Activated CD4-positive, alpha-beta T cell treated with anti-CD3 and anti-CD28 coated beads, Interleukin-2, amount 10 ng/mL, durations not matched to agents 7 days and 5 days (primary cell): ENCODE measurements at regions not wholly inside any gene's neighbourhood (a gene's known extent, or its start where the extent isn't known, plus 50 kb on each side); places are given as distances from the start of the nearest gene placed in this dataset.

Source experiments
- CTCF ChIA-PET: fragments of 350-600 bp; sonication (Branson Sonifier 250); formaldehyde crosslinking; loops from one replicate; lab custom pipeline; 2021; ENCODE audit warnings: antibody characterized with exemption; lab: Charles Lee
- POLR2A ChIA-PET: fragments of 350-600 bp; sonication (Branson Sonifier 250); formaldehyde crosslinking; loops from one replicate; lab custom pipeline; 2021; ENCODE audit warnings: antibody characterized with exemption; lab: Charles Lee
- DNase-seq: peaks from one replicate; pipeline ENCODE4 v3.0.0-alpha.2; 2020
- H3K27ac Mint-ChIP-seq: one replicate; pipeline ENCODE4 v1.8.0; 2021; ENCODE audit warnings: mild to moderate bottlenecking, moderate library complexity, mixed read lengths
- H3K27me3 Mint-ChIP-seq: one replicate; pipeline ENCODE4 v1.8.0; 2021; ENCODE audit warnings: mixed read lengths
- H3K36me3 Mint-ChIP-seq: one replicate; pipeline ENCODE4 v1.8.0; 2021; ENCODE audit warnings: low read depth, mixed read lengths
- H3K4me1 Mint-ChIP-seq: one replicate; pipeline ENCODE4 v1.8.0; 2021; ENCODE audit warnings: mixed read lengths
- H3K4me3 Mint-ChIP-seq: one replicate; pipeline ENCODE4 v1.8.0; 2021; ENCODE audit warnings: mild to moderate bottlenecking, moderate library complexity, mixed read lengths
- H3K9me3 Mint-ChIP-seq: one replicate; pipeline ENCODE4 v1.8.0; 2021; ENCODE audit warnings: mixed read lengths

DNA sequence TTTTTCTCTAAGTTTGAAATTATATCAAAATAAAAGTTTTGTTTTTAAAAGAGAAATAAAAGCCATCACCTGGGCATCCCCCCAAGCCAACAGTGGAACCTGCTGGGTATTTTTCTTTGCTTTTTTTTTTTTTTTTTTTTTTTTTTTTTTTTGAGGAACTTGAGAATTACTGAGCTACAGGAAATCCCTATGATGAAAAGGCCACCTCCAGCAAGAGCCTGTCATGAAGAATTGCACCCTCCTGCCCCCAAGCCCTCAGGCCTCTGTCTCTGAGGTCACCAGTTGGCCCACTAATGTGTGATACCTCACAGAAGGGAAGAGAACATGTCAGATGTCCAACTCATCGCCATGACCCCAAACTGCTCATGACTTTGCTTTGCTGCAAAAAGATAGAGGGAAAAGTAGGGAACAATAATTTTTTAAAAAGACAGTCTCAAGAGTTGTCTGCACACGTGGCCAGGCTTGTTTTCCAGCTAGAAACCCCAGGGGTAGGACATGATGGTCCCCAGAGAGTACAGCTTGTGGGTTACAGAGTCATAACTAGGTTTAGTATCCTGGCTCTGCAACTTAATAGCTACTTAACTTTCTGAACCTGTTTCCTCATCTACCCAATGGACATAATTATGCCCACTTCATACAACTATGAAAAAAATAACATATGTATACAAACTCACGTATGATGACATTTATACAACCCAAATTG is 124.3 kb upstream of the EGLN3 start:
- ChIA-PET POLR2A (no interaction called here), CTCF (interaction anchor here (0.6 kb wide), 1 partner anchor 143 kb away, joined by 3 read pairs; no protein-coding TSS in a partner anchor)
- peaks cover 12% of the 10 kb centered on the region for H3K9me3 Mint-ChIP-seq
- H3K27me3 Mint-ChIP-seq, result peaks cover 36% of the 10 kb centered on the region
- peaks cover 3% of the 10 kb centered on the region for H3K36me3 Mint-ChIP-seq
- no peak overlapping the region for H3K4me3 Mint-ChIP-seq
- no peak overlapping the region for H3K27ac Mint-ChIP-seq
- DNase-seq, result no peak
- peaks cover 4% of the 10 kb centered on the region for H3K4me1 Mint-ChIP-seq

- H3K27ac Mint-ChIP-seq, result no peak overlapping the region
- POLR2A ChIA-PET, result no interaction called here
- no peak for DNase-seq
- no peak overlapping the region for H3K4me3 Mint-ChIP-seq
- H3K9me3 Mint-ChIP-seq, result peaks cover 13% of the 10 kb centered on the region
- peaks cover 37% of the 10 kb centered on the region for H3K27me3 Mint-ChIP-seq
- CTCF ChIA-PET, result interaction anchor here (0.6 kb wide), 1 partner anchor 541 kb away, joined by 3 read pairs; no protein-coding TSS in a partner anchor
- peaks cover 2% of the 10 kb centered on the region for H3K4me1 Mint-ChIP-seq
- peaks cover 6% of the 10 kb centered on the region for H3K36me3 Mint-ChIP-seq
Measured at GRCh38 chr14:34072921-34073320, 122.0 kb upstream of the EGLN3 start.

DNA sequence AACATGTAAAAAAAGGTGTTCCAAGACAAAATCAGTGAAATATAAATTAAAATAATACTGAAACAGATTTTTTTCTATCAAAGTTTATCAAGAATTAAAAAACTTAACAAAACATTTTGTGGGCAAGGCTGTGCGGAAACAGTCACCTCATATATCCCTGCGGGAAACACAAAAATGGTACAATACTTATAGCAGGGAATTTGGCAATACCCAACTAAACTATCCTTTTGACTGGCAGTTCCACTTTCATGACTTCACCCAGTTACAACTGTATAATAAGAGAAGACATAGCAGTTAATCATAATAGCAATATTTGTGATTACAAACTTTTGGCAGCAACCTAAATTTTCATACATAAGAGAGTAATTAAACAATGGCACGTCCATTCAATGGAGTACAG is 121.5 kb upstream of the EGLN3 start:
- DNase-seq, result no peak
- Mint-ChIP-seq H3K36me3 (peaks cover 6% of the 10 kb centered on the region), H3K4me1 (no peaks in the 10 kb centered on the region), H3K27ac (no peak overlapping the region), H3K4me3 (no peak overlapping the region), H3K27me3 (peaks cover 37% of the 10 kb centered on the region), H3K9me3 (peaks cover 15% of the 10 kb centered on the region)
- CTCF ChIA-PET, result no interaction called here
- POLR2A ChIA-PET, result no interaction called here

DNA sequence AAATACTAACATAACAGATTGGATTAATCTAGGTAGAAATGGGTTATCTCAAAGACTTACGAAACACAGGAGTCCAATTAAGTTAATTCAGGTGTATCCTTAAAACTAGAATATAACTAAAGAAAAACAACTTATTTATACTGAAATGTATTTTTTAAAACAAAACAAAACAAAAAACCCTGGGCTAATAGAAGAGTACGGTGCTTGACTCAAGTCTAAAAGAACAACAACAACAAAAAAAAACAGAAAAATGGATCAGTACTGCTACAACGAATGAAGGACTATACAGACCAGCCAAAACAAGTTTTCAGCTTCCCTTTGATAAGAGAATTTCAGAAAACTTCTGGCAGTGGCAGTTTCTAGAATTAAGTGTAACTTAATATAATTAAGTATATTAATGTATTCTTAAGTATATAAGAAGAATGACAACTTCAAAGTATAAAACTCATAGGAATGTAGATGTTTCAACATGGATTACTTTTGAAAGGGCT is 120.1 kb upstream of the EGLN3 start:
- Mint-ChIP-seq H3K9me3 (peaks cover 15% of the 10 kb centered on the region), H3K4me1 (no peaks in the 10 kb centered on the region), H3K4me3 (no peak overlapping the region), H3K36me3 (peaks cover 6% of the 10 kb centered on the region), H3K27ac (no peak overlapping the region), H3K27me3 (peaks cover 37% of the 10 kb centered on the region)
- CTCF ChIA-PET, result interaction anchor here (0.9 to 1.3 kb wide), 2 partner anchors 11 to 221 kb away, joined by 3 to 4 read pairs; no protein-coding TSS in a partner anchor
- DNase-seq, result no peak
- POLR2A ChIA-PET, result no interaction called here

- Mint-ChIP-seq H3K27ac (no peak overlapping the region), H3K9me3 (peaks cover 15% of the 10 kb centered on the region), H3K4me3 (no peak overlapping the region), H3K36me3 (peaks cover 6% of the 10 kb centered on the region), H3K4me1 (no peaks in the 10 kb centered on the region), H3K27me3 (peaks cover 34% of the 10 kb centered on the region)
- no peak for DNase-seq
- ChIA-PET CTCF (interaction anchor here (0.7 to 1.3 kb wide), 2 partner anchors 10 to 27 kb away, joined by 3 to 4 read pairs; no protein-coding TSS in a partner anchor), POLR2A (no interaction called here)
Measured at GRCh38 chr14:34069854-34070582, 119.1 kb upstream of the EGLN3 start.

DNA sequence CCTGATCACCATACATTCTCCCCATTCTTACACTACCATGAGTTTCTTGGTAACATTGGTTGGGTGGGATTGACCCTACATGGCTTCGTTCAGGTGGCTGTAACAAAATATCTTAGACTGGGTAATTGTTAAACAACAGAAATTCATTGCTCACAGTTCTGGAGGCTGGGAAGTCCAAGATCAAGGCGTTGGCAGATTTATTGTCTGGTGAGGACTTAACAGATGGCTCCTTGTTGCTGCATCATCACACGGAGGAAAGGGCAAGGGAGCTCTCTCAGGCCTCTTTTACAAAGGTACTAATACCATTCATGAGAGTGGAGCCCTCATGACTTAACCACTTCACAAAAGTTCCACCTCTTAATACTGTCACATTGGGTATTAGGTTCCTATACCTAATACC is 116.7 kb upstream of the EGLN3 start:
- Mint-ChIP-seq H3K4me1 (no peaks in the 10 kb centered on the region), H3K9me3 (peaks cover 13% of the 10 kb centered on the region), H3K36me3 (peaks cover 6% of the 10 kb centered on the region), H3K4me3 (no peak overlapping the region), H3K27ac (no peak overlapping the region), H3K27me3 (peaks cover 37% of the 10 kb centered on the region)
- CTCF ChIA-PET, result interaction anchor here (0.7 kb wide), 1 partner anchor 256 kb away, joined by 3 read pairs; no protein-coding TSS in a partner anchor
- POLR2A ChIA-PET, result no interaction called here
- no peak for DNase-seq

DNA sequence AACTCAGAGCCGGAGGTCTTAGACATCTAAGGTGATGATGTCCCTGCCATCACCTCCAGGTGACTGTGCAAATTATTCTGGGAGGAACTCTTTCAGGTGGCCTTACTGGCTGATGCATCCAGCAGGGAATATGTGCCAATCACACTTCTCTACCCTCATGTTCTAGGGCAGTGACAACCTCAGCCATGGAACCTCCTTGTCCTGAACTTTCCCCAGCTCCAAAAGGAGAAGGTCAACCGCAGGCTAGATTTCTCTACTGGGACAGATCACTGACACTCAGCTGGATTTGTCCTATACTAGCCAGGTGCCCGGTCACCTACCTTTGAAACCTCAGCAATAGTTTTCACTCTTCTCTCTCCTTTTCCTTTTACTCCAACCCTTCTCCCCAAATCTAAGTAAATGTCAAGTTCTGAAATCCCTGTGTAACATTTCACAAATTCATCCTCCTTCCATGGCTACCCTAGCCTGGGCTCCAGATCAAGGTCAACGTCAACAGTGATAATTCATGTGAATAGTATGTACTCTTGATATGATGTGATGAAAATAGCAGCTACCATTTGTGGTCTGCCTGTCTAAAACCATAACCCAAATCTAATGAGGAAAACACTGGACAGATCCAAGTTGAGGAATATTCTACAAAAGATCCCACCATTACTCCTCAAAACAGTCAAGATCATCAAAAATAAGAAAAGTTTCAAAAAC is 115.0 kb upstream of the EGLN3 start:
- H3K9me3 Mint-ChIP-seq, result peaks cover 7% of the 10 kb centered on the region
- ChIA-PET POLR2A (no interaction called here), CTCF (interaction anchor here (1.5 kb wide), 1 partner anchor 22 kb away, joined by 5 read pairs; no protein-coding TSS in a partner anchor)
- no peak for DNase-seq
- H3K4me1 Mint-ChIP-seq, result peaks cover 5% of the 10 kb centered on the region
- peaks cover 4% of the 10 kb centered on the region for H3K36me3 Mint-ChIP-seq
- peaks cover 38% of the 10 kb centered on the region for H3K27me3 Mint-ChIP-seq
- H3K27ac Mint-ChIP-seq, result no peak overlapping the region
- no peak overlapping the region for H3K4me3 Mint-ChIP-seq

DNA sequence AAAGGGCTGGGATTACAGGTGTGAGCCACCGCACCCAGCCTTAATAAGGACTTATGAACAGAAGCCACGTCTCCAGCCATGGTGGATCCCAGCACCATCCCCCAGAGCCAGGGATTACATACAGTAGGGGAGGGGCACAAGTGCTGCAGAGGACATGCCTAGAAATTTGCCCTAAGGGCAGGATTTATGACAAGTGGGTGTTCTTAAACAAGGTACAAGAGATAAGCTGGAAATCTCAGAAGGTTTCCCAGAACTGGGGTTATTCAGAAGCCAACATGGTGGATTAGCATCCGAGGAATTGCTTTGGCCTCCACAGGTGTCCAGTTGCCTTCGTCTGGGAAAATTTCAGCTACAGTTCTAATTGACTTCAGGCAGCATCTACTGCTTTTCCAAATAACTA is 114.4 kb upstream of the EGLN3 start:
- ChIA-PET CTCF (interaction anchor here (1.5 kb wide), 1 partner anchor 22 kb away, joined by 5 read pairs; no protein-coding TSS in a partner anchor), POLR2A (no interaction called here)
- H3K4me3 Mint-ChIP-seq, result no peak overlapping the region
- peaks cover 6% of the 10 kb centered on the region for H3K36me3 Mint-ChIP-seq
- H3K27ac Mint-ChIP-seq, result no peak overlapping the region
- peaks cover 41% of the 10 kb centered on the region for H3K27me3 Mint-ChIP-seq
- no peak for DNase-seq
- peaks cover 6% of the 10 kb centered on the region for H3K9me3 Mint-ChIP-seq
- H3K4me1 Mint-ChIP-seq, result peaks cover 11% of the 10 kb centered on the region

DNA sequence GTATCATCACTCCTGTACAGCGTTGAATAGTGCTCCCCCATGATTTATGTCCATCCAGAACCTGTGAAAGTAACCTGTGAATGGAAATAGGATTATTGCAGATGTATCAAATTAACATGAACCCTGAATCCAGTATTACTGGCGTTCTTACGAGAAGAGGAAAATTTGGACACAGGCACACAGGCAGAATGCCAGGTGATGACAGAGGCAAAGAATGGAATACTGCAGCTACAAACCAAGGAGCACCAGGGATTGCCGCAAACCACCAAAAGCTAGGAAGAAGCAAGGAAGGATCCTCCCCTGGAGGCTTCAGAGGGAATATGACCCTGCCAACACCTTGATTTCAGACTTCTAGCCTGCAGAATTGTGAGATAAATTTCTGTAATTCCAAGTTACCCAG is 113.5 kb upstream of the EGLN3 start:
- Mint-ChIP-seq H3K4me3 (no peak overlapping the region), H3K27me3 (peaks cover 37% of the 10 kb centered on the region), H3K36me3 (peaks cover 8% of the 10 kb centered on the region), H3K27ac (no peak overlapping the region), H3K9me3 (peaks cover 5% of the 10 kb centered on the region), H3K4me1 (peaks cover 14% of the 10 kb centered on the region)
- ChIA-PET POLR2A (no interaction called here), CTCF (interaction anchor here (1.5 kb wide), 1 partner anchor 21 kb away, joined by 5 read pairs; no protein-coding TSS in a partner anchor)
- DNase-seq, result no peak

DNA sequence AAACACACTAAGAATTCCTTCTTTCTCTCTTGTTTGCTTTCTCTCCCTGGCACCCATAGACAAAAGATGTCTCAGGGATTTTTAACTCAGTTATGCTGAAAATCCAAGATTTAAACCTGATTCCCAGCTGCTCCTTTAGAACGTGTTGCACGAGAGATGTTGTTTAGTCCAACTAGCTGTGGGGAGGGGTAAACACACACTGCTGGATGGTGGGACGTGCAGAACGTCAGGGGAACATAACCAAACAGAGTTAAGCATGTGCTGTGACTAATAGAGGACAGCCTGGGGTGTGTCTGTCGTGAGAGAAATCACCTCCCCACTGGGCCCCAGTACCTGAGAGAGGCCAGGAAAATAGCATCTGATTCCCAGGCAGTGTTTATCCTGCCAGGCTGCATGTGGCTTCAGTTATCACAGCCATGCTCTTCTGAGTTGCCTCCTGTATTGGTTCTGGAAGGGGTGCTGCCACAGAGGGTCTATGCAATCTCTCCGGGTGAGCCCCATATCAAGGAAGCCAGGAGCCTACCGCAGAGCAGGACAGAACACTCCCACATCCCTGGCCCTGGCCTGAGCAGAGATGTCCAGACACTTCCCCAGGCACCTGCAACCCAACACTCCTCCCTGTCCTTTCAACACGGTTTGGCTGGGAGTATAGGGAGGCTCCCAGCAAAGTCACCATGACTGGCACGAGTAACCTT is 112.7 kb upstream of the EGLN3 start:
- Mint-ChIP-seq H3K4me3 (no peak overlapping the region), H3K27ac (no peak overlapping the region), H3K4me1 (peaks cover 19% of the 10 kb centered on the region), H3K27me3 (peaks cover 36% of the 10 kb centered on the region), H3K9me3 (peaks cover 4% of the 10 kb centered on the region), H3K36me3 (peaks cover 9% of the 10 kb centered on the region)
- CTCF ChIA-PET, result interaction anchor here (0.5 kb wide), 1 partner anchor 187 kb away, joined by 3 read pairs; no protein-coding TSS in a partner anchor
- POLR2A ChIA-PET, result no interaction called here
- no peak for DNase-seq

GRCh38 chr14:34063042-34063441 is 112.2 kb upstream of the EGLN3 start:
- ChIA-PET POLR2A (no interaction called here), CTCF (interaction anchor here (0.5 kb wide), 1 partner anchor 187 kb away, joined by 3 read pairs; no protein-coding TSS in a partner anchor)
- peaks cover 4% of the 10 kb centered on the region for H3K9me3 Mint-ChIP-seq
- no peak for DNase-seq
- H3K27ac Mint-ChIP-seq, result no peak overlapping the region
- H3K4me1 Mint-ChIP-seq, result peaks cover 19% of the 10 kb centered on the region
- H3K27me3 Mint-ChIP-seq, result peaks cover 36% of the 10 kb centered on the region
- H3K4me3 Mint-ChIP-seq, result no peak overlapping the region
- peaks cover 6% of the 10 kb centered on the region for H3K36me3 Mint-ChIP-seq
